Testis (tissue), 2 donors: ENCODE measurements at regions not wholly inside any gene's neighbourhood (a gene's known extent, or its start where the extent isn't known, plus 50 kb on each side); places are given as distances from the start of the nearest gene placed in this dataset.

Experiments used
- POLR2A ChIP-seq: fragments of 450-650 bp; IDR thresholded peaks from one replicate; pipeline ENCODE4 v1.6.1; 2017; ENCODE audit warnings: antibody characterized with exemption, mild to moderate bottlenecking, moderate library complexity
- TF ChIP-seq, protein P1 (sequence below), 3 experiments: fragments of 450-650 bp in 2 of 3; fragments of 200-600 bp in 1 of 3; sonication (generic) in 1 of 3; IDR thresholded peaks; one replicate each; pipeline ENCODE4 v1.5.1; 2016 to 2019; ENCODE audit warnings: antibody characterized with exemption in 3 of 3, mild to moderate bottlenecking in 2 of 3, moderate library complexity in 1 of 3

DNA sequence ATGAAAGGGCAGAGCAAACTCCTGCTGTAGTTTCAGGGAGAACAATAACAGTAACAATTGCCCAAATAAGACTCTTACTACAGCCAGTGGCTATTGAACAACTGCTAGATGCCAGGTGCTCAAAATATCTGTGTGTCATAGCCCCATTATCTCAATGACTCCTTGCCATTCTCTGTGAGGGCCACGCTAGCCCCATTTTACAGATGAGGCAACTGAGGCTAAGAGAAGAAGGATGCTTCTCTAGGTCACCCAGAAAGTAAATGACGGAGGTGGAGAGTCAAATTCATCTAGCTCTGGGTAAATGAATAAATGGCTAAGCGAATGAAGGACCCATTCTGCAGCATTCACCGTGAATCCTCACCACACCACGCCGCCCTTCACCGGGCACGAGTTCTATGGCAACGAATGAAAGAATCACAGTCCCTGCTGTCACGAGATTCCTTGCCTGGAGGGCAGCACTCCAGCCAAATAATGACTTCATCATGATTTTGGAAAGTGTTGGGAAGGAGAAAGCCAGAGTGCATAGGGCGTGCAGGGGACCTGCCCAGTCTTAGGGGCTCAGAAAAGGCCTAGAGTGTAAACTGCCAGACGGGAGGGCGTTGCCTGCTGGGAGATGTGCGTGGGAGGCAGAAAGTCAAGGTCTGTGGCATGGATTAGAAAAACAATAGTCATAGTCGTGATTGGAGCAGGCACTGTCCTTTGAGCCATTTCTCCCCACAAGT lies 147.2 kb downstream of the C9orf50 start:
- TF ChIP-seq POLR2A: no peak
- TF ChIP-seq, protein P1, sequence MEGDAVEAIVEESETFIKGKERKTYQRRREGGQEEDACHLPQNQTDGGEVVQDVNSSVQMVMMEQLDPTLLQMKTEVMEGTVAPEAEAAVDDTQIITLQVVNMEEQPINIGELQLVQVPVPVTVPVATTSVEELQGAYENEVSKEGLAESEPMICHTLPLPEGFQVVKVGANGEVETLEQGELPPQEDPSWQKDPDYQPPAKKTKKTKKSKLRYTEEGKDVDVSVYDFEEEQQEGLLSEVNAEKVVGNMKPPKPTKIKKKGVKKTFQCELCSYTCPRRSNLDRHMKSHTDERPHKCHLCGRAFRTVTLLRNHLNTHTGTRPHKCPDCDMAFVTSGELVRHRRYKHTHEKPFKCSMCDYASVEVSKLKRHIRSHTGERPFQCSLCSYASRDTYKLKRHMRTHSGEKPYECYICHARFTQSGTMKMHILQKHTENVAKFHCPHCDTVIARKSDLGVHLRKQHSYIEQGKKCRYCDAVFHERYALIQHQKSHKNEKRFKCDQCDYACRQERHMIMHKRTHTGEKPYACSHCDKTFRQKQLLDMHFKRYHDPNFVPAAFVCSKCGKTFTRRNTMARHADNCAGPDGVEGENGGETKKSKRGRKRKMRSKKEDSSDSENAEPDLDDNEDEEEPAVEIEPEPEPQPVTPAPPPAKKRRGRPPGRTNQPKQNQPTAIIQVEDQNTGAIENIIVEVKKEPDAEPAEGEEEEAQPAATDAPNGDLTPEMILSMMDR (IDR thresholded peaks at IDR 0.05): no peak
